ENCODE measurements at regions not wholly inside any gene's neighbourhood (a gene's known extent, or its start where the extent isn't known, plus 50 kb on each side); places are given as distances from the start of the nearest gene placed in this dataset.

DNA sequence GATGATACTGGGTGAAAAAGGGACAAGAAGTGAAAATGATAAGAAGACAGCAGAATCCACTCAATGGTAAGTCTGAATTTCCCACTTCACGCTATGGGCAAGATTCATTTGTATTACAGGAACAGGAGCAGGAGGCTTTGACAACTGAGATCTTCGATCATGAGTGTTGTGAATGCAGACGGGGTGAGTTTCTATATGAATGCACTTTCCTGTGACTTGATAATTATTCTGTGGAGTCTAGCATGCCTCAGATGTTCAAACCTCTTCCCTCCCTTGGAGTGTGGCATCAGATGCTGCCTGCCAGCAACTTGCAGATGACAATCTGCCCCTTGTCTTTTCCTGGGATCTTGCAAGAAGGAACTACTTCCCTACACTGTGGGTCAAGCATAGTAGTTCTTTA is 225.4 kb downstream of the HLX start:
- TF ChIP-seq FOXA1 (IDR thresholded peaks at IDR 0.05): no peak
- no peak for TF ChIP-seq TARDBP (IDR thresholded peaks at IDR 0.05)
- TF ChIP-seq ARNT (IDR thresholded peaks at IDR 0.05): no peak
- no peak for TF ChIP-seq FOXM1 (IDR thresholded peaks at IDR 0.05; ENCODE audit: borderline replicate concordance)
- TF ChIP-seq LEF1 (IDR thresholded peaks at IDR 0.05; ENCODE audit: borderline replicate concordance): no peak
- TF ChIP-seq L3MBTL2 (conservative IDR thresholded peaks at IDR 0.05): no peak
- TF ChIP-seq NFRKB (IDR thresholded peaks at IDR 0.05): no peak
- TF ChIP-seq BHLHE40 (IDR thresholded peaks at IDR 0.05; ENCODE audit: borderline replicate concordance): no peak
- TF ChIP-seq HDGF (IDR thresholded peaks at IDR 0.05; ENCODE audit: borderline replicate concordance): no peak
- TF ChIP-seq FOXK2 (IDR thresholded peaks at IDR 0.05): no peak
- TF ChIP-seq SP1 (IDR thresholded peaks at IDR 0.05): no peak
- TF ChIP-seq CTBP1 (IDR thresholded peaks at IDR 0.05; ENCODE audit: borderline replicate concordance): no peak
- DNase-seq (ENCODE audit: extremely low spot score): no peak
- ChIA-PET POLR2A (no interaction called here), CTCF (no interaction called here)

DNA sequence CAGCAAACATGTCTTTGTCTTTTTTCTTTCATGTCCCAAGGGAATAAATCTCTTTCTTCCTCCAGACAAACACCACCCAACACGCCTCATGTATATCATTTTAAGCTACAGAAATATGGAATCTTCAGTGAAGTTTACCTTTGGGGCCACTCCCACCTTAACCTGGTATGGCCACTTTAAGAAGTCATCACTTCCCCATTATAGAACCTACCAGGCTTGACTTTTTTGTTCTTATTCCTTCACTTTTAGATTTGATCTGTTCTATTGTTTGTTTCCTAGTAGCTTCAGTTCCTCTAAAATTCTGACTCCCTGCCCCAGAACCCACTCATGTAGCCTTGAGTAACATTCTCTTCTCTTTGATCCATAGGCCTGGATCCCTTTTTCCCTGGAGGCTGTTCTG is 226.3 kb downstream of the HLX start:
- ChIA-PET CTCF (interaction anchor here (0.6 kb wide), 1 partner anchor 1157 kb away, joined by 3 read pairs; no protein-coding TSS in a partner anchor), POLR2A (no interaction called here)
- DNase-seq (ENCODE audit: extremely low spot score): no peak
- TF ChIP-seq CTBP1 (IDR thresholded peaks at IDR 0.05; ENCODE audit: borderline replicate concordance): no peak
- no peak for TF ChIP-seq LEF1 (IDR thresholded peaks at IDR 0.05; ENCODE audit: borderline replicate concordance)
- no peak for TF ChIP-seq ARNT (IDR thresholded peaks at IDR 0.05)
- no peak for TF ChIP-seq ELF4 (IDR thresholded peaks at IDR 0.05)
- no peak for TF ChIP-seq FOXA1 (IDR thresholded peaks at IDR 0.05)
- TF ChIP-seq TARDBP (IDR thresholded peaks at IDR 0.05): no peak
- TF ChIP-seq HDGF (IDR thresholded peaks at IDR 0.05; ENCODE audit: borderline replicate concordance): no peak
- TF ChIP-seq L3MBTL2 (conservative IDR thresholded peaks at IDR 0.05): no peak
- TF ChIP-seq, protein P1, sequence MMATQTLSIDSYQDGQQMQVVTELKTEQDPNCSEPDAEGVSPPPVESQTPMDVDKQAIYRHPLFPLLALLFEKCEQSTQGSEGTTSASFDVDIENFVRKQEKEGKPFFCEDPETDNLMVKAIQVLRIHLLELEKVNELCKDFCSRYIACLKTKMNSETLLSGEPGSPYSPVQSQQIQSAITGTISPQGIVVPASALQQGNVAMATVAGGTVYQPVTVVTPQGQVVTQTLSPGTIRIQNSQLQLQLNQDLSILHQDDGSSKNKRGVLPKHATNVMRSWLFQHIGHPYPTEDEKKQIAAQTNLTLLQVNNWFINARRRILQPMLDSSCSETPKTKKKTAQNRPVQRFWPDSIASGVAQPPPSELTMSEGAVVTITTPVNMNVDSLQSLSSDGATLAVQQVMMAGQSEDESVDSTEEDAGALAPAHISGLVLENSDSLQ (IDR thresholded peaks at IDR 0.05): no peak
- TF ChIP-seq NFRKB (IDR thresholded peaks at IDR 0.05): no peak
- TF ChIP-seq BHLHE40 (IDR thresholded peaks at IDR 0.05; ENCODE audit: borderline replicate concordance): no peak
- no peak for TF ChIP-seq FOXK2 (IDR thresholded peaks at IDR 0.05)

DNA sequence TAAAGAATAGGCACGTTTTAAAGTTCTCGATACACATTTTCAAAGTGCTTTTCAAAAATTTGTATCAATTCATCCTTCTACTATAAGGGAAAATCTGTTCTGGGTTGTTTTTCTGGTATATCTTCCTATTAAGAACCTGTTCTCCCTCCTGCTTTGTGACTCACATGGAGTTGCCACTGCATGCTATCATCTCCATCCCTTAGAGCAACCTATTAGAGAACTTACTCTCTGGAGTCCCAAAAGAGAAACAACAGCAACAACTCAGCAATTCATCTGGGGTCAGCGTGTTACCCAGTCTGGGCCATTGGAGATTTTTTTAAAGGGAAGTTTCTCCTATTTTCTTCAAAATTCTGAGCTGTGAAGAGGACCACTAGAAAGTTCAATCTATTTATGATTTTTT is 227.4 kb downstream of the HLX start:
- no peak for DNase-seq (ENCODE audit: extremely low spot score)
- ChIA-PET POLR2A (no interaction called here), CTCF (no interaction called here)
- TF ChIP-seq ELF4 (IDR thresholded peaks at IDR 0.05) (no peak), HDGF (IDR thresholded peaks at IDR 0.05; ENCODE audit: borderline replicate concordance) (no peak), ZNF384 (IDR thresholded peaks at IDR 0.05) (no peak)

DNA sequence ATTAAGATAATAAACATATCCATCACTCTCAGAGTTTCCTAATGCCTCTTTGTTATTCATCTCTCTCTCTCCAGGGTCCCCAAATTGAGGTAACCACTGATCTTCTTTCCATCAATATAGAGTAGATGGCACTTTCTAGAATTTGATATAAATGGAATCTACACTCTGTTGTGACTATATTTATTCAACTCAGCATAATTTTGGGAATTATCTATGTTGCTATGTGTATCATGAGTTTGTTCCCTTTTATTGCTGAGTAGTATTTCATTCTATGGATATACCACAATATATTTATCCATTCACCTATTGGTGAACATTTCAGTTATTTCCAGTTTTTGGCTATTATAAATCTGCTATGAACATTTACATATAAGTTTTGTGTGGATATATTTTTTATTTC is 230.7 kb downstream of the HLX start:
- TF ChIP-seq, protein P1 (IDR thresholded peaks at IDR 0.05): no peak
- no peak for TF ChIP-seq FOXA1 (IDR thresholded peaks at IDR 0.05)
- no peak for TF ChIP-seq BHLHE40 (IDR thresholded peaks at IDR 0.05; ENCODE audit: borderline replicate concordance)
- TF ChIP-seq HDGF (IDR thresholded peaks at IDR 0.05; ENCODE audit: borderline replicate concordance): no peak
- no peak for TF ChIP-seq ELF4 (IDR thresholded peaks at IDR 0.05)
- ChIA-PET POLR2A (no interaction called here), CTCF (no interaction called here)
- DNase-seq (ENCODE audit: extremely low spot score): no peak

DNA sequence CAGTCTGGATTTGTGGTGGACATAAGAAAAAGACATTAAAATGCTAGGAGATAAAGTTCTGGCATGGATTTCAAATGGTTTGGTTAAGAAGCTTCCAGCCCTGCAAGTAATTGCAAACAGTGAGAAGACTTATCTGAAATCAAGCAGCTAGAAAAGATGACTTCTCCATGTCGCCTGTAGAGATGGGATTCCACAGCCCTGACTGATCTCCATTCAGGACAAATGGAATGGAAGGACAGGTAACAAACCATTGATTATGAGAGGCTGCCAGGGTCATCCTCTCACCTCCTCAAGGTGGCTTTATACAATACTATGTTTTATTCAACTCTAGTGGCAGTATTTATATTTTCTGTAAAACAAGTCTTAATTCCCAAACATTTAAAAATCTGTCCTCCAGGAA is 237.9 kb downstream of the HLX start:
- no peak for DNase-seq (ENCODE audit: extremely low spot score)
- POLR2A ChIA-PET: no interaction called here
- TF ChIP-seq ZNF384 (IDR thresholded peaks at IDR 0.05) (no peak), ELF4 (IDR thresholded peaks at IDR 0.05) (no peak), CTBP1 (IDR thresholded peaks at IDR 0.05; ENCODE audit: borderline replicate concordance) (no peak), NFRKB (IDR thresholded peaks at IDR 0.05) (no peak), HDGF (IDR thresholded peaks at IDR 0.05; ENCODE audit: borderline replicate concordance) (no peak)
- CTCF ChIA-PET: interaction anchor here (0.7 kb wide), 1 partner anchor 209 kb away, joined by 3 read pairs; no protein-coding TSS in a partner anchor

DNA sequence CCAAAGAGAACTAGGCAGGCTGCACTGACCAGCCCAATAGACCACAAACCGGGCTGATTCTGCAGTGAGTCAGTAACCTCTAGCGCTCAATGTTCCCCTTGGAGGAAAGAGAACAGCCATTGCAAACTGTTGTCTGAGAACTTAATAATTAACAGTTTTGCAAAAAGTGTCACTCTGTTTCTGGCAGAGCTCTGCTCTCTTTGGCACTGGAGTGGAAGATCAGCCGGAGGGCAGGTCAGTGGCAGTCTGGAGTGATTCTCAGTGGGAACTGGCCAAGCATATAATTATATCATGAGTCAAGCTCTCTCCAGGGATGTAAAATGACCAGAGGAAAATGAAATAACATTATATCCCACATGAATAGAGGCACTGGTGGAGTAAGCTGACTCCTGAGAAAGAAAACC is 238.3 kb downstream of the HLX start:
- no peak for TF ChIP-seq CTBP1 (IDR thresholded peaks at IDR 0.05; ENCODE audit: borderline replicate concordance)
- TF ChIP-seq, protein P1 (IDR thresholded peaks at IDR 0.05): 0 out of 2 replicates have a peak, but pooled peaks have one; percentile 7
- no peak for TF ChIP-seq FOXK2 (IDR thresholded peaks at IDR 0.05)
- TF ChIP-seq FOXA1 (IDR thresholded peaks at IDR 0.05): no peak
- POLR2A ChIA-PET: interaction anchor here (0.6 kb wide), 1 partner anchor 54 kb away, joined by 3 read pairs; no protein-coding TSS in a partner anchor
- CTCF ChIA-PET: interaction anchor here (0.7 kb wide), 1 partner anchor 209 kb away, joined by 3 read pairs; no protein-coding TSS in a partner anchor
- no peak for DNase-seq (ENCODE audit: extremely low spot score)

DNA sequence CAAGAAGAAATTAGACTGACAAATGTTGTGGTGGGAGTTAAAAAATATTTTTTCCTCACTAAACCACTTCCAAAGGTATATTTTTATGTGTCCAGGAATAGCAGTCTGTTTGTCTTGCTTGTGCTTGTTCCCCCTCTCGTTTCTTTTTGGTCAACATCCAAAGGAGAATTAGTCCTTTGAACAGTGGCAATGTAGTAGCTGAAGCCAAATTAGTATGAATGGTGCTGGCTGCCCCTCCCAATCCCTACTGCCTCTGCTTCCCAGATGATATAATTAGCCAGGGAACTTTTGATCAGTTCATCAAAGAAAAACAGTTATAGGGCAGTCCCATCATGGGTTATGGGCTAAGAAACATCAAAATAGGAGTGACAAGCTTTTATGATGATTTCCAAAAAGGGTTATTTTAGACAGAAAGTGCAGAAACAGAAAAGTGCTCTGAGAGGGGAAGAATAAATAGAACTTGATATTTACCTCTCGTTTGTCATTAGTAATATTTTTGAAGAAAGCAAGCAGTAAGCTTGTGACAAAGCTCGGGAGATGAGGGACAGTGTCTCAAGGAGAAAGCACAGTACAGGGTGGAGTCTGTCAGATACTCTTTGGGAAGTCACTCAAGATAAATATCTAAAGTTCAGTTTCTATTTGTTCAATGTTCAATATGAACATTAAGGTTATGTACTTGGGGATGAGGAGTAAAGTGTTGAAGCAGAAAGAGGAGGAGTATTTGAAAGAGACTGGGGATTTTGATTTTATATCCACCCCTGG is 239.1 kb downstream of the HLX start:
- ChIA-PET CTCF (no interaction called here), POLR2A (interaction anchor here (0.6 kb wide), 1 partner anchor 53 kb away, joined by 3 read pairs; no protein-coding TSS in a partner anchor)
- no peak for DNase-seq (ENCODE audit: extremely low spot score)
- TF ChIP-seq CTBP1 (IDR thresholded peaks at IDR 0.05; ENCODE audit: borderline replicate concordance) (no peak), BHLHE40 (IDR thresholded peaks at IDR 0.05; ENCODE audit: borderline replicate concordance) (no peak), SP1 (IDR thresholded peaks at IDR 0.05) (no peak), L3MBTL2 (conservative IDR thresholded peaks at IDR 0.05) (no peak), FOXM1 (IDR thresholded peaks at IDR 0.05; ENCODE audit: borderline replicate concordance) (no peak), LEF1 (IDR thresholded peaks at IDR 0.05; ENCODE audit: borderline replicate concordance) (no peak), HDGF (IDR thresholded peaks at IDR 0.05; ENCODE audit: borderline replicate concordance) (no peak), TARDBP (IDR thresholded peaks at IDR 0.05) (no peak)

Data from HEK293T (cell line).